H9 (cell line): ENCODE measurements at regions not wholly inside any gene's neighbourhood (a gene's known extent, or its start where the extent isn't known, plus 50 kb on each side); places are given as distances from the start of the nearest gene placed in this dataset.
A peak's percentile ranks its signal among the peaks of the same experiment; 100 is the strongest.

Source experiments
- DNase-seq: peaks from one replicate; pipeline ENCODE4 v3.0.0-alpha.2; 2017
- H2AFZ ChIP-seq: one replicate; pipeline ENCODE4 v1.6.1; 2013; ENCODE audit warnings: mild to moderate bottlenecking, low read length, control low read depth, moderate library complexity
- H2AK5ac ChIP-seq: 2 replicates; pipeline ENCODE4 v1.6.1; 2013; ENCODE audit warnings: low read length, control low read depth, mixed read lengths; ENCODE audit not compliant: insufficient read length
- H2BK120ac ChIP-seq: one replicate; pipeline ENCODE4 v1.6.1; 2013; ENCODE audit warnings: low read depth, mild to moderate bottlenecking, low read length, control low read depth, inconsistent platforms; ENCODE audit not compliant: poor library complexity, severe bottlenecking
- H2BK12ac ChIP-seq: 2 replicates; pipeline ENCODE4 v1.6.1; 2013; ENCODE audit warnings: low read length, control low read depth, mixed read lengths, low read depth; ENCODE audit not compliant: insufficient read length
- H2BK15ac ChIP-seq: 2 replicates; pipeline ENCODE4 v1.6.1; 2013; ENCODE audit warnings: low read depth, low read length, control low read depth
- H2BK20ac ChIP-seq: one replicate; pipeline ENCODE4 v1.6.1; 2013; ENCODE audit warnings: low read depth, mild to moderate bottlenecking, low read length, control low read depth, inconsistent platforms; ENCODE audit not compliant: poor library complexity, severe bottlenecking
- H2BK5ac ChIP-seq: 2 replicates; pipeline ENCODE4 v1.6.1; 2013; ENCODE audit warnings: low read length, control low read depth, mixed read lengths; ENCODE audit not compliant: insufficient read length
- H3K14ac ChIP-seq: 2 replicates; pipeline ENCODE4 v1.6.1; 2013; ENCODE audit warnings: low read length, control low read depth; ENCODE audit not compliant: insufficient read depth
- H3K18ac ChIP-seq: 2 replicates; pipeline ENCODE4 v1.6.1; 2013; ENCODE audit warnings: low read depth, mild to moderate bottlenecking, mixed read lengths, low read length, control low read depth; ENCODE audit not compliant: insufficient read length
- H3K23ac ChIP-seq: 2 replicates; pipeline ENCODE4 v1.6.1; 2013; ENCODE audit warnings: low read length, control low read depth, mixed read lengths, low read depth; ENCODE audit not compliant: insufficient read length
- H3K23me2 ChIP-seq: 2 replicates; pipeline ENCODE4 v1.6.1; 2013; ENCODE audit warnings: low read depth, mild to moderate bottlenecking, mixed read lengths, low read length, control low read depth; ENCODE audit not compliant: insufficient read length, poor library complexity, severe bottlenecking
- H3K27ac ChIP-seq: 2 replicates; pipeline ENCODE4 v1.5.1; 2013; ENCODE audit warnings: low read length, control low read depth, mixed read lengths, low read depth; ENCODE audit not compliant: insufficient read length
- H3K27me3 ChIP-seq: 2 replicates; pipeline ENCODE4 v1.6.1; 2013; ENCODE audit warnings: low read length, control low read depth, inconsistent platforms; ENCODE audit not compliant: insufficient read depth
- H3K4ac ChIP-seq: 2 replicates; pipeline ENCODE4 v1.6.1; 2013; ENCODE audit warnings: low read depth, mild to moderate bottlenecking, control low read depth, inconsistent platforms, low read length, moderate library complexity
- H3K4me1 ChIP-seq: 2 replicates; pipeline ENCODE4 v1.6.1; 2013; ENCODE audit warnings: low read length, control low read depth, inconsistent platforms; ENCODE audit not compliant: insufficient read depth
- H3K4me2 ChIP-seq: 2 replicates; pipeline ENCODE4 v1.6.1; 2013; ENCODE audit warnings: low read length, control low read depth, mixed read lengths; ENCODE audit not compliant: insufficient read length, insufficient read depth
- H3K56ac ChIP-seq: 2 replicates; pipeline ENCODE4 v1.6.1; 2013; ENCODE audit warnings: low read depth, mild to moderate bottlenecking, mixed read lengths, low read length, control low read depth; ENCODE audit not compliant: insufficient read length
- H3K79me1 ChIP-seq: 2 replicates; pipeline ENCODE4 v1.6.1; 2013; ENCODE audit warnings: low read depth, mild to moderate bottlenecking, moderate library complexity, low read length, control low read depth, inconsistent platforms; ENCODE audit not compliant: insufficient read depth, poor library complexity, severe bottlenecking
- H3K79me2 ChIP-seq: 2 replicates; pipeline ENCODE4 v1.6.1; 2013; ENCODE audit warnings: low read length, control low read depth, inconsistent platforms; ENCODE audit not compliant: insufficient read depth
- H3K9ac ChIP-seq: 2 replicates; pipeline ENCODE4 v1.6.1; 2013; ENCODE audit warnings: low read length, control low read depth, mixed read lengths; ENCODE audit not compliant: insufficient read length; ENCODE audit errors: extremely low read depth
- H3K9me3 ChIP-seq: one replicate; pipeline ENCODE4 v1.6.1; 2013; ENCODE audit warnings: low read depth, low read length, inconsistent platforms; ENCODE audit not compliant: control insufficient read depth
- H3T11ph ChIP-seq: one replicate; pipeline ENCODE4 v1.6.1; 2013; ENCODE audit warnings: mild to moderate bottlenecking, low read length, control low read depth, inconsistent platforms
- H4K20me1 ChIP-seq: one replicate; pipeline ENCODE4 v1.6.1; 2013; ENCODE audit not compliant: control insufficient read depth, insufficient read length, insufficient read depth
- H4K5ac ChIP-seq: 2 replicates; pipeline ENCODE4 v1.6.1; 2013; ENCODE audit warnings: low read depth, mild to moderate bottlenecking, mixed read lengths, low read length, control low read depth; ENCODE audit not compliant: insufficient read length
- H4K8ac ChIP-seq: replicated peaks from 2 replicates; pipeline ENCODE4 v1.6.1; 2013; ENCODE audit warnings: low read length, control low read depth, mixed read lengths, low read depth; ENCODE audit not compliant: insufficient read length
- H4K91ac ChIP-seq: 2 replicates; pipeline ENCODE4 v1.6.1; 2013; ENCODE audit warnings: low read depth, mild to moderate bottlenecking, moderate library complexity, mixed read lengths, low read length, control low read depth; ENCODE audit not compliant: insufficient read length
- H3K27ac Mint-ChIP-seq, 3 experiments: 2 replicates in 2 of 3; 3 replicates in 1 of 3; pipeline ENCODE4 v1.8.0; 2020 to 2021; ENCODE audit warnings: mixed read lengths in 3 of 3, mild to moderate bottlenecking in 1 of 3, moderate library complexity in 1 of 3
- H3K27me3 Mint-ChIP-seq: 2 replicates; pipeline ENCODE4 v1.8.0; 2021; ENCODE audit warnings: low read depth, mild to moderate bottlenecking, moderate library complexity, mixed read lengths
- H3K36me3 Mint-ChIP-seq, 3 experiments: 2 replicates in 2 of 3; 3 replicates in 1 of 3; pipeline ENCODE4 v1.8.0; 2020 to 2021; ENCODE audit warnings: low read depth in 3 of 3, mixed read lengths in 3 of 3; ENCODE audit not compliant: insufficient read depth in 1 of 3
- H3K4me1 Mint-ChIP-seq, 2 experiments: 2 replicates each; pipeline ENCODE4 v1.8.0; 2020; ENCODE audit warnings: mixed read lengths in 2 of 2
- H3K4me3 Mint-ChIP-seq, 2 experiments: 2 replicates in 1 of 2; 3 replicates in 1 of 2; pipeline ENCODE4 v1.8.0; 2020 to 2021; ENCODE audit warnings: mild to moderate bottlenecking in 2 of 2, mixed read lengths in 2 of 2, moderate library complexity in 1 of 2
- H3K9me3 Mint-ChIP-seq, 2 experiments: 2 replicates in 1 of 2; 3 replicates in 1 of 2; pipeline ENCODE4 v1.8.0; 2020; ENCODE audit warnings: mild to moderate bottlenecking in 2 of 2, mixed read lengths in 2 of 2, moderate library complexity in 1 of 2
- CTCF ChIP-seq: fragments of 200-600 bp; sonication (generic); conservative IDR thresholded peaks from 3 replicates; pipeline ENCODE4 v1.8.0; 2021; ENCODE audit warnings: antibody characterized with exemption, mild to moderate bottlenecking
- WGBS: extraction: QIAGEN DNeasy Blood & Tissue Kit; methylation state at CpG from one replicate; pipeline ENCODE4 v1.1.7; 2013; ENCODE audit warnings: missing lambda C conversion rate, low lambda C conversion rate, mixed read lengths; ENCODE audit not compliant: insufficient read length; ENCODE audit errors: extremely low coverage; 5-methylcytosine and 5-hydroxymethylcytosine counted together

DNA sequence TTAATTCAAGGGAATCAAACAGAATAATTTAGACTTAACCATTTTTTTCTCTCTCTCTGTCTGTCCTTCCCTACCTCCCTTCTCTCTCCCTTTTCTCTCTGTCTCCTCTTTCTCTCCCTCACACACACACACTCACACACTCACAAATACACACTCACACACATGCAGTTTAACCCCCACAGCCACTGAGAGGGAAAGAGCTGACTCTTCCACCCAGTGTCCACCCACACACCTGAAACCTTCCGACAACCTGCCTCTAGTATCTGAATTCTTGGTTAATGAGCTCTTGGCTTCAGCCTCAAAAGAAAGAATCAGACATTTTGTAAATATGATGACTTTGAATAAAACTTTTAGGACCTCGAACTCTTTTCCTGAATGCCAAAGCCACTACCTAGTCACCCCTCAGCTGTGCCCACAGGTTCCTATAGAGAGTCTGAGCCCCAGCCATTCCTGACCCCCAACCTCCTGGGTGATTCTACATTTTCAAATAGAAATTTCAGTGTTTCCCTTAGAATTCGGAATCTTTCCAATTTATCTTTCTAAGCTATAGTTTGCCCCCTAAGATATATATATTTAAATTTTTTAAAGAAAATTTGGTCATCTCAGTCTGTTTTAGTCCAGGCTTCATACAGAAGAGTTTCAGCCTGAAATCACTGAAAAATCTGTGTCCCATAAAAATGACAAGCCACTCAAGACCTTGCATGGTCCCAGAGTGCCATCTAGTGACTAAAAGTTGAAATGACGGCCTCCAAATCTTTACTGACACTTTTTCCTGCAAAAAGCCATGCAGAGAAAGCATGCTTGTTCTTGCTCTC lies 202.8 kb downstream of the IPMK start:
- WGBS = no CpG with 5 or more reads among the region's 4 CpGs
- Histone ChIP-seq H3T11ph (no peak overlapping the region), H3K79me1 (no peaks in the 10 kb centered on the region), H4K5ac (no peak overlapping the region), H3K79me2 (no peaks in the 10 kb centered on the region), H2AK5ac (no peak overlapping the region), H3K23ac (no peak overlapping the region), H3K27ac (no peak overlapping the region), H2BK120ac (no peak overlapping the region), H3K23me2 (no peaks in the 10 kb centered on the region), H3K18ac (no peak overlapping the region), H3K4me2 (no peak overlapping the region), H2AFZ (no peak overlapping the region), H2BK20ac (no peak overlapping the region), H4K20me1 (no peaks in the 10 kb centered on the region), H3K9me3 (no peaks in the 10 kb centered on the region), H3K4ac (no peak overlapping the region), H4K91ac (no peak overlapping the region), H3K56ac (no peak overlapping the region), H3K9ac (no peak overlapping the region), H2BK15ac (no peak overlapping the region), H4K8ac (no peak overlapping the region), H3K27me3 (no peaks in the 10 kb centered on the region), H3K4me1 (peaks cover 9% of the 10 kb centered on the region; the same call in 1 of the 2 replicates), H2BK12ac (no peak overlapping the region), H2BK5ac (no peak overlapping the region), H3K14ac (no peak overlapping the region)
- peak; percentile 89 for TF ChIP-seq CTCF
- Mint-ChIP-seq H3K9me3 (no peaks in the 10 kb centered on the region), H3K4me3 (peak overlapping the region in 1 of 2 experiments; percentile 59; a peak in 1 of 5 replicates), H3K4me1 (peaks cover 27 to 28% of the 10 kb centered on the region in 2 experiments), H3K27ac (peak overlapping the region; percentile 23 to 89 (median 87); a peak in 6 of 7 replicates), H3K36me3 (peaks cover 0 to 17% (median 4%) of the 10 kb centered on the region in 3 experiments; a peak in 4 of 7 replicates), H3K27me3 (no peaks in the 10 kb centered on the region)
- peak; percentile 41 for DNase-seq
